Esophagus muscularis mucosa (tissue), 4 donors: ENCODE measurements at regions not wholly inside any gene's neighbourhood (a gene's known extent, or its start where the extent isn't known, plus 50 kb on each side); places are given as distances from the start of the nearest gene placed in this dataset.
A peak's percentile ranks its signal among the peaks of the same experiment; 100 is the strongest.

ENCODE experiments used
- DNase-seq: peaks from one replicate; pipeline ENCODE4 v3.0.0-alpha.2; 2017; ENCODE audit errors: extremely low spot score
- H3K27ac ChIP-seq, 4 donors: fragments of 200-600 bp; sonication (generic); replicated peaks in 1 of 4; 1 replicate in 3 of 4; 2 replicates in 1 of 4; pipeline ENCODE4 v1.5.1; 2016 to 2019; ENCODE audit warnings: mild to moderate bottlenecking in 1 of 4
- H3K27me3 ChIP-seq, 4 donors: fragments of 200-600 bp; sonication (generic); one replicate each; pipeline versions ENCODE4 v1.5.1 to v1.6.0; 2016 to 2019
- H3K36me3 ChIP-seq, 4 donors: fragments of 200-600 bp; sonication (generic); one replicate each; pipeline ENCODE4 v1.5.1; 2016 to 2019
- H3K4me1 ChIP-seq, 4 donors: fragments of 200-600 bp; sonication (generic); one replicate each; pipeline ENCODE4 v1.5.1; 2016 to 2019
- H3K4me3 ChIP-seq, 4 donors: fragments of 200-600 bp; sonication (generic); 1 replicate in 2 of 4; 2 replicates in 2 of 4; pipeline ENCODE4 v1.5.1; 2016 to 2019; ENCODE audit warnings: mild to moderate bottlenecking in 4 of 4, moderate library complexity in 1 of 4
- H3K9me3 ChIP-seq, 4 donors: fragments of 200-600 bp; sonication (generic); 1 replicate in 3 of 4; 2 replicates in 1 of 4; pipeline ENCODE4 v1.5.1; 2016 to 2019
- EP300 ChIP-seq: sonication (generic); formaldehyde crosslinking; IDR thresholded peaks from one replicate; pipeline ENCODE4 v1.6.1; 2017; ENCODE audit warnings: antibody characterized with exemption
- POLR2A ChIP-seq: fragments of 450-650 bp; IDR thresholded peaks from one replicate; pipeline ENCODE4 v1.6.1; 2017; ENCODE audit warnings: antibody characterized with exemption, moderate library complexity, mild to moderate bottlenecking, low read depth
- POLR2AphosphoS5 ChIP-seq, 2 donors: sonication (generic); formaldehyde crosslinking; IDR thresholded peaks; one replicate each; pipeline ENCODE4 v1.6.1; 2017; ENCODE audit warnings: antibody characterized with exemption in 2 of 2
- WGBS: methylation state at CpG from one replicate; pipeline ENCODE4 v1.1.5; 2018; 5-methylcytosine and 5-hydroxymethylcytosine counted together
- intact Hi-C: fragments of 100-400 bp; cut with DNase I; formaldehyde crosslinking; loops from one replicate; pipeline ENCODE4 v1.15.1; 2023
- TF ChIP-seq, protein P1 (sequence below), 3 experiments: fragments of 200-600 bp in 2 of 3; fragments of 450-650 bp in 1 of 3; sonication (generic) in 2 of 3; IDR thresholded peaks; one replicate each; pipeline ENCODE4 v1.5.1; 2017 to 2019; ENCODE audit warnings: antibody characterized with exemption in 3 of 3, mild to moderate bottlenecking in 2 of 3, moderate library complexity in 1 of 3

DNA sequence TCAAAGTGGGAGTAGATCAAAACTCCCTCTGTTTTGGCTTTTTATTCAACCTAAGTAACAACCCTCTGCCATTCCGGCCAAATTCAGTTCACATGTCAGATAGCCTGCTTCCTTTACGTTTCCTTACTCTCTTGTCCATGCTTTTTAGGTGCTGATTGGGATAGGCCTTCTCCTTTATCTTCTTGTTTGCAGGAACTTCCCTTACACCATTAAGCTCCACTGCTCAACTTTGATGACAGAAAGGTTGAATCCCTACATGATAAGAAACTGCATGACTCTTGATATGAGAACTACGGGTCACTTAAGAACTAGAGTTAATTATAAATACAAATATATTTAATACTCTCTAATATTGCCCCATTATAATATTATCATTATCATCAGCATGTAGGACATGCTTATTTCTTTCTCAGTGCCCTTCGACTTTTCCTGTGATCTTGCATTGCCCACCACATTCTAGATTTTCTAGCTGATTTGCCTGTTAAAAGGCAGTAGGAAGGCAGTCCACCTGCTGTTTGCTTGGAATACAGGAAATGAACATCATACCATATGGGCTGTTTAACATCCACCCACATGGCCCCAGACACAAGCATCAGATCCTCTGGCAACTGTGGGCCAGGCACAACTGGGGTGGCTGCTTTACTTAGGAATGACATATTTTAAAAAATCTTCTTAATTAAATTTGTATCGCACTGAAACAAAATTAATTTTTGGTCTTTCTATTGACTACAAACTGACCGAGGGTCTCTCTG lies 59.7 kb upstream of the CCDC6 start:
- Histone ChIP-seq H3K4me1 (peaks cover 0 to 1% (median under 1%) of the 10 kb centered on the region in 4 donors), H3K27ac (no peak overlapping the region), H3K9me3 (no peaks in the 10 kb centered on the region), H3K4me3 (no peak overlapping the region), H3K36me3 (no peaks in the 10 kb centered on the region), H3K27me3 (no peaks in the 10 kb centered on the region)
- WGBS: 93% methylated on average over 6 of the region's 6 CpGs
- intact Hi-C loops: no loop called here
- TF ChIP-seq, protein P1, sequence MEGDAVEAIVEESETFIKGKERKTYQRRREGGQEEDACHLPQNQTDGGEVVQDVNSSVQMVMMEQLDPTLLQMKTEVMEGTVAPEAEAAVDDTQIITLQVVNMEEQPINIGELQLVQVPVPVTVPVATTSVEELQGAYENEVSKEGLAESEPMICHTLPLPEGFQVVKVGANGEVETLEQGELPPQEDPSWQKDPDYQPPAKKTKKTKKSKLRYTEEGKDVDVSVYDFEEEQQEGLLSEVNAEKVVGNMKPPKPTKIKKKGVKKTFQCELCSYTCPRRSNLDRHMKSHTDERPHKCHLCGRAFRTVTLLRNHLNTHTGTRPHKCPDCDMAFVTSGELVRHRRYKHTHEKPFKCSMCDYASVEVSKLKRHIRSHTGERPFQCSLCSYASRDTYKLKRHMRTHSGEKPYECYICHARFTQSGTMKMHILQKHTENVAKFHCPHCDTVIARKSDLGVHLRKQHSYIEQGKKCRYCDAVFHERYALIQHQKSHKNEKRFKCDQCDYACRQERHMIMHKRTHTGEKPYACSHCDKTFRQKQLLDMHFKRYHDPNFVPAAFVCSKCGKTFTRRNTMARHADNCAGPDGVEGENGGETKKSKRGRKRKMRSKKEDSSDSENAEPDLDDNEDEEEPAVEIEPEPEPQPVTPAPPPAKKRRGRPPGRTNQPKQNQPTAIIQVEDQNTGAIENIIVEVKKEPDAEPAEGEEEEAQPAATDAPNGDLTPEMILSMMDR (IDR thresholded peaks at IDR 0.05): no peak
- TF ChIP-seq EP300: no peak
- no peak for TF ChIP-seq POLR2A
- TF ChIP-seq POLR2AphosphoS5 (IDR thresholded peaks at IDR 0.05): no peak
- no peak for DNase-seq

DNA sequence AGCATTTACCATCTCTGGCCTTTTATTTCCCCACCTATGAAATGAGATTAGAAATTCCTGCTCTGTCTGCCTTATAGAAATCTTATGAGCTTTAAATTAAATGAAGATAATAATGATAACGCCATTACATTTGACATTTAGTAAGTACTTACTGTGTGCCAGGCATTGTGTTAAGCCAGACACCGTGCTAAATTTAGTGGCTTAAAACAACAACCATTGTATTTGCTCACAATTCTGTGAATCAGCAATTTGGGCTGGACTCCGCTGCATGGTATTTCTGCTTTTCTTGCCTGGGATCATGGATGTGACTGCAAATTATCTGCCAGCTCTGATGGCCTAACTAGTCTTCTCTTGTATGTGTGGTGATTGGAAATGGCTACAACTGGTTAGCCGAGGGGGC lies 56.4 kb upstream of the CCDC6 start:
- Histone ChIP-seq H3K4me3 (no peak overlapping the region), H3K27me3 (no peaks in the 10 kb centered on the region), H3K9me3 (no peaks in the 10 kb centered on the region), H3K27ac (no peak overlapping the region), H3K4me1 (no peaks in the 10 kb centered on the region), H3K36me3 (no peaks in the 10 kb centered on the region)
- no peak for TF ChIP-seq EP300
- TF ChIP-seq, protein P1 (IDR thresholded peaks at IDR 0.05): no peak
- TF ChIP-seq POLR2AphosphoS5 (IDR thresholded peaks at IDR 0.05): no peak
- TF ChIP-seq POLR2A: no peak
- intact Hi-C loops: no loop called here
- 89% methylated on average over 4 of the region's 4 CpGs for WGBS
- no peak for DNase-seq

DNA sequence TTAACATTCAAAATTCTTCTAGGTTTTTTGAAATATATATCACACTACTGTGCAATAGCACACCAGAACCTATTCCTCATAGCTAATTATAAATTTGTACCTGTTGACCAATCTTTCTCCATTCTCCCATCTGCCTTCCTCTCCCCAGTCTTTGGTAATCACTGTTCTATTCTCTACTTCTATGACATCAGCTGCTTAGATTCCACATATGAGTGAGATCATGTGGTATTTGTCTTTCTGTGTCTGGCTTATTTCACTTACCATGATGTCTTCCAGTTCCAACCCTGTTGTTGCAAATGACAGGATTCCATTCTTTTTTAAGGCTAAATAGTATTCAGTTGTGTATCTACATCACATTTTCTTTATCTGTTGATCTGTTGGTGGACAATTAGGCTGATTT lies 54.4 kb upstream of the CCDC6 start:
- Histone ChIP-seq H3K36me3 (no peaks in the 10 kb centered on the region), H3K27me3 (no peaks in the 10 kb centered on the region), H3K4me3 (no peak overlapping the region), H3K4me1 (no peaks in the 10 kb centered on the region), H3K27ac (no peak overlapping the region), H3K9me3 (no peaks in the 10 kb centered on the region)
- TF ChIP-seq, protein P1 (IDR thresholded peaks at IDR 0.05): no peak
- TF ChIP-seq POLR2AphosphoS5 (IDR thresholded peaks at IDR 0.05): peak in 1 of 2 donors; percentile 16
- no peak for DNase-seq
- intact Hi-C loops: no loop called here

DNA sequence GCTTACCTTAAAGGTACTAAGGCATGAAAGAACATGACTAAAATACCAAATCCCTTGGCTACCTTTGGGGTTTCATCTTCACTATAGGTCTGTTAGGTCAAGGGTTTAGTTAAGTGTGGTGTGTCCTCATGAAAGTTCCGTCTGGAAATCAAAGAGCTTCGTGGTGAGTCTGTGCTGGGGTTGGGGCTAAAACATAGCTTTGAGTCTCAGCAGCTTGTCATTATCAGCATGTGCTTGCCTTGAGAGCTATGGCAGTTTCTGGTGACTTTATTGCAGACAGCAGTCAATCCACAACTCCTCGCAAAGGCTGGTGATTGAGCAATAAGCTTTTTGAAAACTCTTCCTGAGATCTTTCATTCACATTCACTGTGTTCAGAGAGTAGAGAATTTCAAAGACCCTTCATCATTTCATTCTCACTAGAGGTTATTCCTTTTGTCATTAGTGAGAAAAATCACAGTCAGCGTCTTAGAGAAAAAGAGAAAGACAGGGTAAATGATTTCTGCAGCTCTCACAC lies 53.2 kb upstream of the CCDC6 start:
- Histone ChIP-seq H3K36me3 (no peaks in the 10 kb centered on the region), H3K9me3 (no peaks in the 10 kb centered on the region), H3K4me1 (no peaks in the 10 kb centered on the region), H3K27ac (no peak overlapping the region), H3K27me3 (no peaks in the 10 kb centered on the region), H3K4me3 (no peak overlapping the region)
- intact Hi-C loops: no loop called here
- TF ChIP-seq POLR2A (no peak), EP300 (no peak), POLR2AphosphoS5 (IDR thresholded peaks at IDR 0.05) (no peak)
- TF ChIP-seq, protein P1 (IDR thresholded peaks at IDR 0.05): no peak
- peak; percentile 45 for DNase-seq
- WGBS: 86% methylated on average over 4 of the region's 4 CpGs

DNA sequence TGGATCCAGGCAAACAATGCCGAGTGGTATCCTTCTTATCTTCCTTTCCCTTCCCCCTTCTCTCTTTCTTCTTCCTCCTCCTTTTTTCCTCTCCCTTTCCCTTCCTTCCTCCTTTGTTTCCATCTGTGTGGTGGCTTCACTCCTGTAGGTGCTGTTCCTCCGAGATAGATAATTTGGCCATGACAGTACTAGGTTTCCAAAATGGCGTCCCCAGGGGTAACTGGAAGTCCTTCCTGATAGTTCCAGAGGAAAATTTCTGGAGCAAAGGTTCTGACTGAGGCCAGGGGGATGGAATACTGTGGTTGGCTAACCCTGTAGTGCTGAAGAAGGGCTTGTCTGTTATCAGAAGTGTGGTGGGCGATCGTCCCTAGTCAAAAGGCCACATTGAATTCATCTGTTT lies 52.5 kb upstream of the CCDC6 start:
- no peaks in the 10 kb centered on the region for H3K4me1 ChIP-seq
- no peaks in the 10 kb centered on the region for H3K9me3 ChIP-seq
- H3K36me3 ChIP-seq: no peaks in the 10 kb centered on the region
- DNase-seq: peak; percentile 66
- no peaks in the 10 kb centered on the region for H3K27me3 ChIP-seq
- no peak overlapping the region for H3K27ac ChIP-seq
- intact Hi-C loops: no loop called here
- WGBS: 87% methylated on average over 5 of the region's 5 CpGs
- H3K4me3 ChIP-seq: no peak overlapping the region
- TF ChIP-seq, protein P1 (IDR thresholded peaks at IDR 0.05): no peak
- TF ChIP-seq POLR2A: no peak
- TF ChIP-seq EP300: no peak
- TF ChIP-seq POLR2AphosphoS5 (IDR thresholded peaks at IDR 0.05): no peak
